Endothelial cell of umbilical vein (primary cell): ENCODE measurements at regions not wholly inside any gene's neighbourhood (a gene's known extent, or its start where the extent isn't known, plus 50 kb on each side); places are given as distances from the start of the nearest gene placed in this dataset.

Experiments
- BruUV-seq: library from RNA; stranded (reverse); fragments of 400-500 nt; replicated peaks from 2 replicates; lab custom pipeline; 2021; lab: Mats Ljungman, UMichigan
- CTCF ChIA-PET: fragments of 300-600, 350-600 bp; sonication (Branson Sonifier 250); formaldehyde crosslinking; loops from one replicate; lab custom pipeline; 2021; ENCODE audit warnings: antibody characterized with exemption, inconsistent platforms; lab: Charles Lee
- POLR2A ChIA-PET: fragments of 300-600, 350-600 bp; sonication (Branson Sonifier 250); formaldehyde crosslinking; loops from one replicate; lab custom pipeline; 2021; ENCODE audit warnings: antibody characterized with exemption, inconsistent platforms; lab: Charles Lee
- DNase-seq: peaks from one replicate; pipeline ENCODE4 v3.0.0-alpha.2; 2011; ENCODE audit warnings: low read depth, low spot score
- FAIRE-seq: peaks from 2 replicates; lab custom pipeline; 2011; peaks lifted over from hg19 to GRCh38; lab: Jason Lieb, UNC
- H2AFZ ChIP-seq: 2 replicates; pipeline ENCODE4 v1.6.0; 2012; ENCODE audit warnings: low read depth, low read length, control low read depth, inconsistent platforms
- H3K27ac ChIP-seq: 2 replicates; pipeline ENCODE4 v1.5.1; 2011; ENCODE audit warnings: low read depth, mild to moderate bottlenecking, control low read depth, low read length, moderate library complexity; ENCODE audit not compliant: insufficient read depth
- H3K27me3 ChIP-seq, 2 experiments: 2 replicates each; pipeline versions ENCODE4 v1.6.0 to v1.6.1; 2011; ENCODE audit warnings: low read length in 2 of 2, mixed read lengths in 1 of 2; ENCODE audit not compliant: control insufficient read depth in 2 of 2, insufficient read depth in 2 of 2
- H3K36me3 ChIP-seq, 2 experiments: 2 replicates in 1 of 2; 3 replicates in 1 of 2; pipeline ENCODE4 v1.5.1; 2011; ENCODE audit warnings: low read length in 2 of 2, mild to moderate bottlenecking in 1 of 2, moderate library complexity in 1 of 2; ENCODE audit not compliant: control insufficient read depth in 2 of 2, insufficient read depth in 2 of 2; ENCODE audit errors: extremely low read depth in 1 of 2
- H3K4me1 ChIP-seq: 3 replicates; pipeline ENCODE4 v1.5.1; 2011; ENCODE audit warnings: mild to moderate bottlenecking, low read length; ENCODE audit not compliant: control insufficient read depth, insufficient read depth; ENCODE audit errors: extremely low read depth
- H3K4me2 ChIP-seq: 2 replicates; pipeline ENCODE4 v1.6.1; 2011; ENCODE audit warnings: low read length, control low read depth, mixed read lengths; ENCODE audit not compliant: insufficient read depth
- H3K4me3 ChIP-seq, 3 experiments: fragments of 200-600 bp in 1 of 3; sonication (generic), shearing (Covaris generic) in 1 of 3; replicated peaks in 1 of 3; 2 replicates each; pipeline ENCODE4 v1.5.1; 2011 to 2016; ENCODE audit warnings: control low read depth in 3 of 3, low read length in 3 of 3, mild to moderate bottlenecking in 2 of 3, inconsistent platforms in 1 of 3, low read depth in 1 of 3, moderate library complexity in 1 of 3; ENCODE audit not compliant: insufficient read depth in 1 of 3
- H3K79me2 ChIP-seq: 2 replicates; pipeline ENCODE4 v1.6.0; 2012; ENCODE audit warnings: low read length, inconsistent platforms; ENCODE audit not compliant: control insufficient read depth, insufficient read depth
- H3K9ac ChIP-seq: replicated peaks from 2 replicates; pipeline ENCODE3; 2011; ENCODE audit warnings: low read length, control low read depth; ENCODE audit not compliant: insufficient read depth; ENCODE audit errors: extremely low read depth
- H3K9me1 ChIP-seq: replicated peaks from 3 replicates; pipeline ENCODE4 v1.6.0; 2011; ENCODE audit warnings: mild to moderate bottlenecking, low read length; ENCODE audit not compliant: control insufficient read depth, insufficient read depth; ENCODE audit errors: extremely low read depth
- H3K9me3 ChIP-seq: replicated peaks from 2 replicates; pipeline ENCODE4 v1.5.1; 2012; ENCODE audit warnings: low read length, inconsistent platforms; ENCODE audit not compliant: control insufficient read depth, insufficient read depth
- H4K20me1 ChIP-seq: replicated peaks from 2 replicates; pipeline ENCODE3; 2011; ENCODE audit warnings: mild to moderate bottlenecking, low read length; ENCODE audit not compliant: control insufficient read depth, insufficient read depth; ENCODE audit errors: extremely low read depth
- EZH2 ChIP-seq: IDR thresholded peaks from 2 replicates; pipeline ENCODE4 v1.6.1; 2012; ENCODE audit warnings: borderline replicate concordance, low read depth, mild to moderate bottlenecking, moderate library complexity, low read length, inconsistent platforms; ENCODE audit not compliant: severe bottlenecking
- FOS ChIP-seq: IDR thresholded peaks from 2 replicates; pipeline ENCODE4 v1.6.1; 2011; ENCODE audit warnings: mild to moderate bottlenecking, low read length, moderate library complexity, borderline replicate concordance; ENCODE audit not compliant: insufficient read depth
- POLR2A ChIP-seq: IDR thresholded peaks from 2 replicates; pipeline ENCODE4 v1.6.1; 2012; ENCODE audit warnings: low read depth, mild to moderate bottlenecking, control low read depth, low read length
- POLR2AphosphoS5 ChIP-seq: IDR thresholded peaks from 2 replicates; pipeline ENCODE4 v1.6.1; 2012; ENCODE audit warnings: low read depth, mild to moderate bottlenecking, control low read depth, low read length, moderate library complexity; ENCODE audit not compliant: insufficient read depth
- dilution Hi-C: fragments of 300-500 bp; cut with MboI; formaldehyde crosslinking; loops from one replicate; pipeline ENCODE4 v1.15.0; 2019; ENCODE audit warnings: low sequenced_read_pairs; ENCODE audit not compliant: extremely low pct_ligation_motif_present
- intact Hi-C: fragments of 100-400 bp; cut with micrococcal nuclease; formaldehyde crosslinking; loops from one replicate; pipeline ENCODE4 v1.10.0; 2022
- TF ChIP-seq, protein P1 (sequence below), 2 donors: IDR thresholded peaks; 1 replicate in 1 of 2; 2 replicates in 1 of 2; pipeline ENCODE4 v1.5.1; 2011; ENCODE audit warnings: low read length in 2 of 2, mild to moderate bottlenecking in 2 of 2, moderate library complexity in 2 of 2, control low read depth in 1 of 2, inconsistent platforms in 1 of 2, low read depth in 1 of 2; ENCODE audit not compliant: insufficient read depth in 1 of 2; ENCODE audit errors: extremely low read depth in 1 of 2
- TF ChIP-seq, protein P2 (sequence below): IDR thresholded peaks from 2 replicates; pipeline ENCODE4 v1.6.1; 2011; ENCODE audit not compliant: insufficient read depth, insufficient read length

DNA sequence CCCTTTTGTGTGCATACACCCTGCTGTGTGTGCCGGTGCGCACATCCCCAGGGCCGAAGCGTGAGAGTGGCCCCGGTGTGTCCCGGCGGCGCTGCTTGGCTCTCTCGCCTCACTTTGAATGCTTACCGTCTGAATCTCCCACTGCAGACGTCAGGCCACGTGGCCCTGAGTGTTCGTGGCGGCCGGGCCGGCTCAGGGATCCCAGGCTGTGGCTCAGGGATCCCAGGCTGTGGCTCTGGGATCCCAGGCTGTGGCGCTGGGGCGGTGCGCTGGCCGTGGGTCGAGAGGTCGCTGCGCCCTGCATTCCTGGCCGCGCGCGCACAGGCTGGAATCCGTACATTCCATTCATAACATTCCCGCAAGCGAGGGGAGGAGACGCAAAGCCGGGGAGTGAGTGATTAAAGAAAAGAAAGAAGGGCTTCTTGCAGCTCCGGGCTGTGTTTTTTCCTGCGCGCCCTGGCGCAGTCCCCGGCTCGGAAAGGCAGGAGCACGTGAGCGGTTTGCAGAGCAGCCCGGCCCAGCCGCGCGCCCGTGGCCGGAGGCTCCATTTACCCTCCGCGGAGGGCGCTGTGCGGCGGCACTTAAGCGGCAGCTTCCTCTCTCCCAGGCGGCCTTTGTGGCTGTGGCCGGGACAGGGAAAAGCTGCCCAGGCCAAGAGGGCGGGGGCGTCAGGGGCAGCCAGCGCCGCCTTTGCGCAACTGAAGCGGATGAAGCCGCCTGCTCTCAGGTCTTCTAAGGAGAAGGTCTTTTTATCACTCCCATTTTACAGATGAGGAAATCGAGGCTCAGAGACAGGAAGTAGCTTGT lies 87.0 kb upstream of the ALDH1L1 start:
- peak; percentile 89 for DNase-seq
- no TSS peak for BruUV-seq
- POLR2A ChIA-PET: no interaction called here

More for the DNA sequence above, 87.0 kb upstream of the ALDH1L1 start:
- H3K9me3 ChIP-seq: no peaks in the 10 kb centered on the region
- H3K79me2 ChIP-seq: no peaks in the 10 kb centered on the region
- intact Hi-C loops: loop anchor here (1.0 to 2.0 kb wide), 2 partner anchors 21 to 89 kb away; no protein-coding TSS in a partner anchor
- peaks cover 15% of the 10 kb centered on the region for H3K4me1 ChIP-seq
- peak; percentile 55 for FAIRE-seq
- TF ChIP-seq, protein P1, sequence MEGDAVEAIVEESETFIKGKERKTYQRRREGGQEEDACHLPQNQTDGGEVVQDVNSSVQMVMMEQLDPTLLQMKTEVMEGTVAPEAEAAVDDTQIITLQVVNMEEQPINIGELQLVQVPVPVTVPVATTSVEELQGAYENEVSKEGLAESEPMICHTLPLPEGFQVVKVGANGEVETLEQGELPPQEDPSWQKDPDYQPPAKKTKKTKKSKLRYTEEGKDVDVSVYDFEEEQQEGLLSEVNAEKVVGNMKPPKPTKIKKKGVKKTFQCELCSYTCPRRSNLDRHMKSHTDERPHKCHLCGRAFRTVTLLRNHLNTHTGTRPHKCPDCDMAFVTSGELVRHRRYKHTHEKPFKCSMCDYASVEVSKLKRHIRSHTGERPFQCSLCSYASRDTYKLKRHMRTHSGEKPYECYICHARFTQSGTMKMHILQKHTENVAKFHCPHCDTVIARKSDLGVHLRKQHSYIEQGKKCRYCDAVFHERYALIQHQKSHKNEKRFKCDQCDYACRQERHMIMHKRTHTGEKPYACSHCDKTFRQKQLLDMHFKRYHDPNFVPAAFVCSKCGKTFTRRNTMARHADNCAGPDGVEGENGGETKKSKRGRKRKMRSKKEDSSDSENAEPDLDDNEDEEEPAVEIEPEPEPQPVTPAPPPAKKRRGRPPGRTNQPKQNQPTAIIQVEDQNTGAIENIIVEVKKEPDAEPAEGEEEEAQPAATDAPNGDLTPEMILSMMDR (IDR thresholded peaks at IDR 0.05; ENCODE audit: extremely low read depth in 1 of 2, insufficient read depth in 1 of 2, low read depth in 1 of 2, low read length in 2 of 2): peak; percentile 6 to 38
- no peak for TF ChIP-seq POLR2A
- TF ChIP-seq, protein P2, sequence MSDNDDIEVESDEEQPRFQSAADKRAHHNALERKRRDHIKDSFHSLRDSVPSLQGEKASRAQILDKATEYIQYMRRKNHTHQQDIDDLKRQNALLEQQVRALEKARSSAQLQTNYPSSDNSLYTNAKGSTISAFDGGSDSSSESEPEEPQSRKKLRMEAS: no peak
- TF ChIP-seq POLR2AphosphoS5: peak; percentile 46
- no peak for TF ChIP-seq EZH2
- TF ChIP-seq FOS: no peak
- H2AFZ ChIP-seq: peak overlapping the region; percentile 13
- H3K36me3 ChIP-seq: no peaks in the 10 kb centered on the region
- CTCF ChIA-PET: interaction anchor here (0.6 to 2.8 kb wide), 4 partner anchors 11 to 121 kb away, joined by 3 to 9 read pairs (median 6); no protein-coding TSS in a partner anchor
- peak overlapping the region; percentile 22 for H3K27ac ChIP-seq
- peak overlapping the region in 1 of 3 experiments; percentile 14 for H3K4me3 ChIP-seq
- H4K20me1 ChIP-seq: no peaks in the 10 kb centered on the region
- dilution Hi-C loops: no loop called here
- H3K27me3 ChIP-seq: no peaks in the 10 kb centered on the region
- no peaks in the 10 kb centered on the region for H3K9me1 ChIP-seq
- peak overlapping the region; percentile 45 for H3K4me2 ChIP-seq
- H3K9ac ChIP-seq: peak overlapping the region; percentile 40
